Inferior parietal cortex (tissue), 1 donor: ENCODE measurements at regions not wholly inside any gene's neighbourhood (a gene's known extent, or its start where the extent isn't known, plus 50 kb on each side); places are given as distances from the start of the nearest gene placed in this dataset.

Experiments used
- DNase-seq: peaks from one replicate; pipeline ENCODE4 v3.0.0-alpha.2; 2016; ENCODE audit errors: extremely low spot score

DNA sequence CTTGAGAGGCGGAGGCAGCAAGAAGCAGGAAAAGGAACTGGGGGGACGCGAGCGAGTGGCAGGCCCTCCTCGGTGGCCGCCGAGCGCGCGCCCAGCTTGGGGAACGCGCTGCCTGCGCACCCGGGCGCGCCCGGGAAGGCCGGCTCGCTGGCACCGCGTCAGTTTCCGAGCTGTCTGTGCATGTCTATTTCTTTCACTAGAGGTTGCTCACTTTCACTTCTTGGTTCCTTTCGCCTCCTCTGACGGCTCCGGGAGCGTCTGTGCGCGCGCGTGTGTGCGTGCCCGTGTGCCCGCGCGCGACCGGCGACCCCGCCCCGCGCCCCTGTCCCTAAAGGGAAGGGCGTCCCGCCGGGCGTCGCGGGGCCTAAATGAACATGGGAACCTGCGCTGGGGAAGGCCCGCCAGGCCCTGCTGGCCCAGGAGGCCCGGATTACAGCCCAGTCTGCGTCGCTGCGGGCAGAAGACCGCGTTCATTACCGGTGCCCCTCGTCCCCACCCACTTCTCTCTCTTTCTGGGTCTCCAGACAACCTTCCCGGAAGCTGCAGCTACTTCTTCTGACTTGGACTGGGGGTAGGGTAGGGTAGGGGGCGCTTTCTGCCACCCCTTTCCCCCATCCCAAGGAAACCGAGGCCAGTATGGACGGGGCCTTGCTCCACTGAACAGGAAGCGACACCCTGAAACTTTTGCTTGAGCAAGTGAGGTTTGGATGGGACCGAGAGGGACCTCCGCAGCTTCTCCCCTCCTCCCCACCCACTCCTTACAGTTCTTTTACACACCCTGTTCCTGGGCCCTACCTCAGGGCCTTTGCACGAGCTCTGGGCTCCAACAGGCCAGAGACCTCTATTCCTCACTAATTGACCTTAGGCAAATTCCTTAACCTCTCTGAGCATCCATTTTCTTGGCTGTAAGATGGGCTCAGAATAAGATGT lies 205.8 kb upstream of the IER5L start:
- DNase-seq: no peak

DNA sequence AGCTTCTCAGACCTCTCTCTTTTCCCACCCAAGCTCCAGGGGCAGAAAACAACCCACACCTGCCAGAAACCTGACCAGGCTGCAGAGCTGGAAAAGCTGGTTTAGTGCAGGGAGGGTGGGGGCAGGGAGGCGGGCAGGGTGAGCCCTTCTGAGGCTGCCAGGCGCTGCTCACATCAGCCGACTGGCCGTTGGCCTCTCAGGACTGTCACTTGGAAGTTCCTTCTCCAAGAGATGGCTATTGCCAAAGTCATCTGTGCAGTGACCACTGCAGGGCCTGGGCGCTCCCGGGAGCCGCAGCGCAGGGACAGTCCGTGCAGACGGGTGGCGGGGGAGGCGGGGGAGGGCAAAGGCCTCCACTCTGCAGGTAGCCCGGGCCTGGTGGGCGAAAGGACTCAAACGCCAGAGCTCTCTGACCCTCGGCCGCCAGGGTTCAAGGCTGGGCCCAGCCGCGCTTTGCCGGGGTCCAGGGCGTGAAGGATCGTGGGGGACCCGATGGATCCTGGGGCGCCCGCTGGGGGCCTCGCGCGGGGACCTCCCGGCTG lies 205.0 kb upstream of the IER5L start:
- DNase-seq: no peak

DNA sequence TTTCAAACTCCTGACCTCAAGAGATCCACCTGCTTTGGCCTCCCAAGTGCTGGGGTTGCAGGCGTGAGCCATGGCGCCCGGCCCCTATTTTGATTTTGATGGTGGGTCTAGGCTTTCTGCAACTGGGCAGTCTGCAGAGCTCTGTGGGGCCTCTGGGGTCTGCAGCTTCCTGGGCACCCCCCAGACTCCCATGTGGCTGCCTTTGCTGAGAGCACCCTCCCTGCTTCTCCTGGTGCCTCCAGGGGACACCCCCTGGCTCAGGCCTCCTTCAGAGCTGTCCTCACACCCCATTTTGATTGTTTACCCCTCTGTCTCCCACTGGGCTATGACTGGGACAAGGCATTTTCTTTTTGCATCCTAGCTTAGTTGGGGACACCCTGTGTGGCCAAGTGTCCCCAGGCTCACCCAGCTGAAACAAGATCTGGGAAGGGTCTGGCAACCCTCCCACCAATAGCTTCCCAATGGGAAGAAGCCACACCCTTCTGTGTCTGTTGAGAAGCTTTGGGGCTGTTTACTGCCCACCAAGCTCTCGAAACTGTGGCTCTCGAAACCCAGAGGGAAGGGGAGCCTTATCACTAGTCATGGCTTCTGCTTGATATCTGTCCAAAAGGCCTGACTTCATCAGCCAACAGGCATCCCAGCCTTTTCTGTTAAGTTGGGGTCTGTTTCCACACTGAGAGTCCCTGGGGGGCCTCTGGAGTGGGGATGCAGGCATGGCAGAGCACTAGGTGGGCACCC lies 204.4 kb upstream of the IER5L start:
- DNase-seq: no peak

DNA sequence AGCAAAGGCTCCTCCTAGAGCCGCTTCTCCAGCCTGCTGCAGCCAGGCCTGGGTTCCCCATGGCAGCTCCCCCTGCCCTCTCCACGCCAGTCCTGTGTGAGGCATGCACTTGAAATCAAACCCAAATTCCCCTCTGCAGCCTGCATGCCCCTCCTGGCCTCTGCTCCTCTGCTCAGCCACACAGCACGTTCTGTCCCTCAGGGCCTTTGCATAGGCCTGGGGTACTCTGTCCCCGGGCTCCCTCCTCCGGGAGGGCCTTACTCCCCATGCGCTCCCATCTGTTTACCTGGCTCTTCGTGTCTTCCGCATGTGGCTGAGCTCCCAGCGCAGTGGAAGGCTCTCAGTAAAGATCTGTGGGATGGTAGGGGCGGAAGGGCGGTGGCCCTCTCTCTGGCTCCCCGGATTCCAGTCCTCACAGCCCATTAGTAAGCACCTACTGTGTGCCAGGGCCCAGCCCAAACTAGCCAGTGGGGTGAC lies 203.5 kb upstream of the IER5L start:
- DNase-seq: no peak

DNA sequence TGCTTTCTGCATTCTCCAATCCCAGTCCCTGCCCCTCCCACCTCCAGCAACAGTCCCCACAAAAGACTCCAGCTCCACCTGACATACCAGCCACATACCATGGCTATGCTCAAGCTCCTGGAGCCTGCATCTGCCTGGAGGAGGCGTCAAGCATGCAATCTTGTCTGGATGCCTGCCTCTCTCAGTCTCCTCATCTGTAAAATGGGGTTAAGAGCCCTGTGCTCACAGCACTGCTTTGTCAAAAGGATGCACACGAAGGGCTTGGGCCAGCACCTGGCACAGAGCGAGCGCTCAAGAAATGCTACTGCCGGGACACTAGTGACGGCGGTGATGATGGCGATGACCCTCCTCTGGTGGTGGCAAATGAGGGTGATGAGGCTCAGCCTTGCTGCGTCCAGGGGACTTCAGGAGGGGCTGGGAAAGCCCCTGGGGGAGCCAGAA lies 202.9 kb upstream of the IER5L start:
- DNase-seq: no peak

DNA sequence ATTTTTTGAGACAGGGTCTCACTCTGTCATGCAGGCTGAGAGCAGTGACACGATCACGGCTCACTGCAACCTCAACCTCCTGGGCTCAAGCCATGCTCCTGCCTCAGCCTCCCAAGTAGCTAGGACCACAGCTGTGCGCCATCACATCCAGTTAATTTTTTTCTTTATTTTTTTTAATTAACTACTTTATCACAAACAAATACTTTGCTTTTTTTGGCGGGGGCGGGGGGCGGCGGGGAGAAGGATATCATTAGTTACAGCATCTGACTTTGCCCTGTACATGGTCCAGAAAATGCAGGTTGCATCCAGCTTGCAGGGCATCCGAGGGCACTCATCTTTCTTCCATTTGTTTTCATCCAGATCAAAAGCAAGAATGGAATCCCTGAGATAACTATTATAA lies 201.8 kb upstream of the IER5L start:
- no peak for DNase-seq

DNA sequence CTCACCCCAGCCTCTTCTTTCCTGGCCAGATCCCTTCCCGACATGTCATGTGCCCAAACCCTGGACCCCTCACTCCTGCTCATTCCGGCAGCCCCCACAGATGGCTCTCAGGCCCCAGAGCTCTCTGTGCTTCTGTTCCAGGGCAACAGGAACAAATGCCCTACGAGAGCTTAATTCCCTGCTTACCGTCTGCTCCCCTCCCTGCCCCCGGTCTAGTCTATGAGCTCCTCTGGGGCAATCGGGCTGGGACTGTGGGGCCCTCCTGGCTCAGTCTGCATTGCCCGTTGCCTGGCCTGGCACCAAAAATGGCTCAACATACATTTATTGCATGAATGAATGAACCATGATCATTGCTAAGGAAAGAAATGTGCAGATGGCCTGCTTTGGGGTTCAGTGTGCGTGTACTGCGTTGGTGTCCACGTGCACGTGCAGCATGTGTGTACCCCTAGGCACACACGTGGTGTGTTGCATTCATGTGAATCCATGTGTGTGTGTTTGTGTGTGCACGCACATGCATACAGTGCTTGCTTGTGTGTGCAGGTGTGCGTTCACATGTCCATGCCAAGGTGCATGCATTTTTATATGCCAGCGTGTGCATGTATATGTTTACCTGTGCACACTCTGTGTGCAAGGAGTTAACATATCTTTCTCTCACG lies 201.2 kb upstream of the IER5L start:
- DNase-seq: no peak

DNA sequence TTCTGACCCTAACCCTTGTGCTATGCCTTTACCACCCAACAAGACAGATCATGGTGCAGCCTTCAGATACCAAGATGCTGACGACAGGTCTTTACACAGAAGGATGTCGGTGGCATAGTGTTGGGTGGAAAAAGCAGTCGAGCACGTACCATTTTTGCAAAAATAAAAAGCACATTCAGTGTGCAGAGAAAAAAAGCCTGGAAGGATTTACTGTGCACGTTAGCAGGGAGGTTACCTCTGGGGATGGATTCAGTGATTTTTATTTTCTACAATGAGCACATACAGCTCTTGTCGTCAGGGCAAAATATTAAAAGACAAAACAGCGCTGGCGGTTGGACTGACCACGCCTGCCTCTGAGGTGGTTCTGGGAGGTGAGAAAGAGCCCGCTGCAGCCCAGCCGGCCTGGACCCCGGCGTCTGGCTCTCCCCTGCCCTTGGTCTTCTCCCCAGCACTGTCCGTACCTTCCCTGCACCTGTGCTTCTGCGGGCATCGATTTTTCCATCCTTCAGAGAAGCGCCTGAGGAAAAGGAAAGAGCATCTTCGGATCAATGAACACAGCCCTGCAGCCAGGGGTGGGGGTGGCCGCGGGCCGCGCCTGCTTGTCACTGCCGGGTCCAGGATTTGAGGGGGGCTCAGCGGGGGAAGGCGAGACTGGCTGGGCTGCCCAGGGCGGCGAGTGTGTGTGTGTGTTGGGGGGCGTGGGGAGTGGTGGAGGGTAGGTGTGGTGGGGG lies 200.0 kb upstream of the IER5L start:
- DNase-seq: no peak

DNA sequence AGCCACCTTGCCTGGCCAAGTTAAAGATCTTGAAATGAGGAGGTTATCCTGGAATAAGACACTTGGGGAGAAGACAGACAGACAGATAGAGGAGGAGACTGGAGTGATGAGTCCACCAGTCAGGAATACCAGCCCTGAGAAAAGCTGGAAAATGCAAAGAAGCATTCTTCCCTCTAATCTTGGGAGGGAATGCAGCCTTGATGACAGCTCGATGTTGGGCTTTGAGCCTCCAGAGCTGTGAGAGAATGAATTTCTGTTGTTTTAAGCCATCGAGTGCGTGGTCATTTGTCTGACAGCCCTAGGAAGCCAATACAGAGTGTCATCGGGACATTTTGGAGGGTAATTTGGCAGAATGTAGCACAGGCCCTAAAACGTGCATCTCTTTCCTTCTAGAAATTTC lies 199.1 kb upstream of the IER5L start:
- no peak for DNase-seq

DNA sequence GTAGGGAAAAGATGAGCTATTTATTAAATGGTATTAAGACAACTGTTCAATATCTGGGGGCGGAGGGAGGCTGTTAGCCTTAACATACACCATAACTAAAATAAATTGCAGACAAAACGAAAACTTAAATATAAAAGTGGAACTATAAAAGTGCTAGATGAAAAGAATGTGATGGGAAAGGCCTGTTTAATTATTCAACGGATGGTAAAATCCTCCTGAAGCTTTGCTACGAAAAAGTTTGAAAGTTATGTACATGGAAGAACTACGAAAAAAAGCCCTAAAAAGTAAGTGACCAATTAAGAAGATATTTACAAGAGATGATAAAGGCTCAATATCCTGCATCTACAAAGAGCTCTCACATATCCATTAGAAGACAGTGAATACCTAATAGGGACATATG lies 197.8 kb upstream of the IER5L start:
- no peak for DNase-seq

DNA sequence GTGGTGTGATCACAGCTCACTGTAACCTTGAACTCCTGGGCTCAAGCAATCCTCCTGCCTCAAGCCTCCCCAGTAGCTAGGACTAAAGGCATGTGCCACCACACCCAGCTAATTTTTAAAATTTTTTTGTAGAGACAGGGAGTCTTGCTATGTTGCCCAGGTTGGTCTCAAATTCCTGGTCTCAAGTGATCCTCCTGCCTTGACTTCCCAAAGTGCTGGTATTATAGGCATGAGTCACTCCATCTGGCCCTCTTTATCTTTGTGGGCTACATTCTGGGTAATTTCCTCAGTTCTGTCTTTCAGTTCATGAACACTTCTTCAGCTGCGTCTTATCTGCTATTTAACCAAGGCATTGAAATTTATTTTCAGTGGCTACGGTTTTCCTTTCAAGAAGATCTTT lies 196.6 kb upstream of the IER5L start:
- no peak for DNase-seq

DNA sequence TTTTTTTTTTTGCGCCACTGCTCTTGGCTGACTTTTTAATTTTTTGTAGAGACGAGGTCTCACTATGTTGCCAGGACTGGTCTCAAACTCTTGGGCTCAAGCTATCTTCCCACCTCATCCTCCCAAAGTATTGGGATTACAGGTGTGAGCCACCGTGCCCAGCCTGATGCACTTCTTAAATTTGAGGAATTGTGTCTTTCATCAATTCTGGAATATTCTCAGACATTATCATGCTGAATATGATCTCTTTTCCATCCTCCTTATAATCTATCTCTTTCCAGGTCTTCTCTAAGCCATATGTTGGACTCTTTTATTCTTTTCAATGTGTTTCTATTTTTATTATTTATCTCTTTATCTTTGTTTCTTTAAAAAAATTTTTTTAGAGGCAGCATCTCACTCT lies 196.2 kb upstream of the IER5L start:
- DNase-seq: no peak

DNA sequence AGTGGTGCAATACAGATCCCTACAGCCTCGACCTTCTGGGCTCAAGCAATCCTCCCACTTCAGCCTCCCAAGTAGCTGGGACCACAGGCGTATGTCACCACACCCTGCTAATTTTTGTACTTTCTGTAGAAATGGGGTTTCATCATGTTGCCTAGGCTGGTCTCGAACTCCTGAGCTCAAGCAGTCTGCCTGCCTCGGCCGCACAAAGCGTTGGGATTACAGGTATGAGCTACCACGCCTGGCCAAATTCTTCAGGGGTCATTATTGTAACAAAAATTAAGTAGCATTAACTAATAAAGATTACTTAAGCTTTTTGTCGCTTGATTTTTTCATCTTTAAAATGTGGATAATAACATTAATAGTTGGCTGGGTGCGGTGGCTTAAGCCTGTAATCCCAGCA lies 195.3 kb upstream of the IER5L start:
- no peak for DNase-seq

DNA sequence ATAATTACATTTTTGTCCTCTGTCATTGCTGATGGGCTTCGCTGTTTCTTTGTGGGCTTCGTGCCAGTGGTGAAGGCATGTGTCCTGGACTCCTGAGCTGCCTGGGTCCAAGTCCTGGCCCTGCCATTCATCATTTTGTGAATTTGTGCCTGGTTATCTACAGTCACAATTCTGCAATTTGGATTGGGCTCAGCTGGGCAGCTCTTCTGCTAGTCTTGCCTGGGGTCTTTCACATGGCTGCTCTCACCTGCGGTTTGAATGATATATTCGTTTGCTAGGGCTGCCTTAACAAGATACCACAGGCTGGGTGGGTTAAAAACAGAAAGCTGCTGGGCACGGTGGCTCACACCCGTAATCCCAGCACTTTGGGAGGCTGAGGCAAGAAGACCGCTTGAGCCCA lies 192.7 kb upstream of the IER5L start:
- no peak for DNase-seq

DNA sequence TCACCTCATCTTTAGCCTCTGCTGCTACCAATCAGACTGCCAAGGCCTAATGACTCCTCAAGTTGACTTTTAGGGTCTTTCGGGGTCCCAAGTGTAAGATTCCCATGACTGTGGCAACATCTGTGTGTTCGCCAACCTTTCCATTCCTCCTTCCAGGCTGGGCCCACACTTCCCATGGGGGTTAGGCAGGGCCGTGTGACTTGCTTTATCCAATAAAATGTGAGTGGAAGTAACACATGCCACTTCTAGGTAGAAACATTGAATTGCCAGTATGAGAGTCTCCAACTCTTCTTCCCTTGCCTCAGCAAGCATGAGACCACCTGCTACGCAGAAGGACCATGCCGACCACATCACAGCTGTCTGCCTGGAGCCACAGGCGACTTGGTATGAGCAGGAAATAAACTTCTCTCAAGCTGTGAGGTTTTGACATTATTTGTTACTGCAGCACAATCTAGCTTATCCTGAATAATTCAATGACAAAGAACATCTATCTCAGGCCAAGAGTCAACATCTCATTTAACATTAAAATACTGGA lies 190.4 kb upstream of the IER5L start:
- no peak for DNase-seq

DNA sequence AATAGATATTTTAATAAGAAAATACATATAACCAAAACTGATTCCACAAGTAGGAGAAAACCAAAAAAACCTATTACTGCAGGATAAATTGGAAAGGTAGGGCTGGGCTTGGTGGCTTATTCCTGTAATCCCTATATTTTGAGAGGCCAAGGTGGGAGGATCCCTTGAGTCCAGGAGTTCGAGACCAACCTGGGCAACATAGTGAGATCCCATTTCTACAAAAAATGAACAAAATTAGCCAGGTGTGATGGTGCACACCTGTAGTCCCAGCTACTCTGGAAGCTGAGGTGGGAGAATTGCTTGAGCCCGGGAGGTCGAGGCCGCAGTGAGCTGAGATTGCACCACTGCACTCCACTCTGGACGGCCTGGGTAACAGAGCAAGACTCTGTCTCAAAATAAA lies 189.2 kb upstream of the IER5L start:
- no peak for DNase-seq

DNA sequence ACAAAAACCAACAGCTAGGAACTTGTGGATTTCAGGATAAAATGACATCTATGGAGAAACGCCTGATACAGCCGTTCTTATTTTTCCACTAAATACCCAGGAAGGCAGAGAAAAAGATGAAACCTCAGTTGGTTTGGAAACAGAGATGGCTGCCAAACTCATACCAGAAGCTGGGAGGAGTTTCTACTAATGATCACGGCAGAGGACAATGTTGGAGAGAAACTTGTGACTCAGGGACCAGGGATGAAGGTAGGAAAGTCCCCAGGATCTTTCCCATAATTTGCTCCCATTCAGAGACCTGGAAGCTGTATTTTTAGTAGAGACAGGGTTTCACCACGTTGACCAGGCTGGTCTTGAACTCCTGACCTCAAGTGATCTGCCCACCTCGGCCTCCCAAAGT lies 187.1 kb upstream of the IER5L start:
- no peak for DNase-seq

DNA sequence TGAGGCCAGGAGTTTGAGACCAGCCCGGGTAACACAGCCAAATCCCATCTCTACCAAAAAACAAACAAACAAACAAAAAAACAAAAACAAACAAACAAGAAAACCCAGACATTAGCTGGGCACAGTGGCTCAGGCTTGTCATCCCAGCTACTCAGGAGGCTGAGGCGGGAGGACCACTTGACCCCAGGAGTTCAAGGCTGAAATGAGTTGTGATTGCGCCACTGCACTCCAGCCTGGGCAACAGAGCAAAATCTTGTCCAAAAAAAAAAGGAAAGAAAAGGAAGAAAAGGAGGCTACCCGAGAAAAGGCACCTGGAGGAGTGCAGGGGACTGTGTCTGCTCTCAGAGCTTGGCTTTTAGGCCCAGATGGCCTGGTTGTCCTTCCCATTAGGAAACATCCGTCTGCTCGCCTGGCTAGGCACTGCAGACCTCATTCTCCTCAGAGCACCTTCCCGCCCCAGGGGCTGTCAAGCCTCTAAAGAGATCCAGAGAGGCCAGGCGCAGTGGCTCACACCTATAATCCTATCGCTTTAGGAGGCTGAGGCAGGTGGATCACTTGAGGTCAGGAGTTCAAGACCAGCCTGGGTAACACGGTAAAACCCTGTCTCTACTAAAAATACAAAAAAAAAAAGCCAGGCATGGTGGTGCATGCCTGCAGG lies 185.3 kb upstream of the IER5L start:
- no peak for DNase-seq

DNA sequence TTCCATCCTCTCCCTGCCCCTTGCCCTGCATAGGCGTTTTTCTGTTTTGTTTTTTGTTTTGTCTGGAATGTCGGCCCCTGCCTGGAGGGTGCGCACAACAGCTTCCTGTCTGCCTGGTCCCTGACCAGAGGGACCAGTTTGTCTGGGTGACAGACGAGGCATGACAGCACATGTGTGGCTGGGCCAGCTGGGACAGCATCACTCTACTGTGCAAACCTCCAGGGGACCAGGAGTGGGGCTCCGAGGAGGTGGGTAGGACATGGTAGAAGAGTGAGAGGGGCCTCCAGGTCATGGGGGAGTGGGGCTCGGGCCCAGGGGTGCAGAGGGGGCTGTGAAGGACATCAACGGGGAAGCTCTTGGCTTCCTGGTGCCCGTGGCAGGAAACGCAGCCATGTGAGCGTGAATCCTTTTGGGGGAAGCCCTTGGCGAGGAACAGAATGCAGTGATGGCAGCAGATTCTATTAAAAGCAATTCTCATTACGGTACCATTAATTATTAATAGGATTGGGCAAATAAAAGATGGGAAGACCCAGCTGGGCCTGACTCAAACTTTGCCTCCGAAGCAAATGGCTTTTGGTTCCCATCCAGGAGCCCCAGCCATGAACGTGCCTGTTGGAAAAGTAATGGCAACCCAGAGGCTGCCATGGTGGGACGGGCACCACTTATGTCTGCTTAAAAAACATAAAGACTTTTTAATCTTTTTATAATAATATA lies 184.4 kb upstream of the IER5L start:
- no peak for DNase-seq

DNA sequence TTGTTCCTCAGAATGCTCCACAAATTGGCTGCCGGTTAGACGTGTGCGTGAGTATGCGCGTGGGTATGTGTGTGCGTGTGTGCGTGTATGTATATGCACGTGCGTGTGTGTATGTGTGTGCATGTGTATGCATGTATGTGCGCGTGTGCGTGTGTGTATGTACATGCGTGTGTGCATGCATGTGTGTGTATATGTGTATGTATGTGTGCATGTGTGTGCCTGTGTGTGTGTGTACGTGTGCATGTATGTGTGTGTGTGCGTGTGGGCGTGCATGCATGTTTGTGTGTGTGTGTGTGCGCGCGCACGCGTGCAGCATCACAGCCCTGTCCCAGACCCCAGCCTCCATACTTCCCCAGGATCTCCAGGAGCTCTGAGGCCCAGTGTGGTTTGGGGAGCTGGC lies 183.1 kb upstream of the IER5L start:
- no peak for DNase-seq
